Liver (tissue), 8 donors: ENCODE measurements at regions not wholly inside any gene's neighbourhood (a gene's known extent, or its start where the extent isn't known, plus 50 kb on each side); places are given as distances from the start of the nearest gene placed in this dataset.

ENCODE experiments used
- DNase-seq: peaks from one replicate; pipeline ENCODE4 v3.0.0-alpha.2; 2017; ENCODE audit warnings: low spot score
- H3K27ac ChIP-seq, 2 donors: one replicate each; pipeline ENCODE4 v1.7.0; 2013; ENCODE audit warnings: inconsistent platforms in 2 of 2, low read length in 2 of 2, control low read depth in 1 of 2, low read depth in 1 of 2, mild to moderate bottlenecking in 1 of 2
- H3K27me3 ChIP-seq, 4 donors: one replicate each; pipeline versions ENCODE4 v1.6.1 to v1.7.0; 2013; ENCODE audit warnings: low read length in 3 of 4, inconsistent platforms in 1 of 4, mild to moderate bottlenecking in 1 of 4, moderate library complexity in 1 of 4; ENCODE audit not compliant: control insufficient read depth in 4 of 4, insufficient read depth in 4 of 4
- H3K36me3 ChIP-seq, 4 donors: one replicate each; pipeline versions ENCODE4 v1.6.1 to v1.7.0; 2013; ENCODE audit warnings: low read length in 3 of 4, mild to moderate bottlenecking in 3 of 4, low read depth in 1 of 4, moderate library complexity in 1 of 4; ENCODE audit not compliant: control insufficient read depth in 4 of 4, insufficient read depth in 3 of 4
- H3K4me1 ChIP-seq, 4 donors: one replicate each; pipeline versions ENCODE4 v1.6.1 to v1.7.0; 2013; ENCODE audit warnings: low read length in 3 of 4, mild to moderate bottlenecking in 3 of 4, moderate library complexity in 1 of 4; ENCODE audit not compliant: control insufficient read depth in 4 of 4, insufficient read depth in 4 of 4
- H3K4me3 ChIP-seq, 3 donors: one replicate each; pipeline versions ENCODE4 v1.6.1 to v1.7.0; 2013; ENCODE audit warnings: low read length in 3 of 3, control low read depth in 1 of 3, low read depth in 1 of 3, mild to moderate bottlenecking in 1 of 3
- H3K9ac ChIP-seq, 2 donors: one replicate each; pipeline ENCODE4 v1.7.0; 2013; ENCODE audit warnings: low read length in 2 of 2, mild to moderate bottlenecking in 2 of 2, moderate library complexity in 2 of 2, control low read depth in 1 of 2, low read depth in 1 of 2
- H3K9me3 ChIP-seq, 4 donors: one replicate each; pipeline versions ENCODE4 v1.6.1 to v1.7.0; 2013; ENCODE audit warnings: low read length in 3 of 4; ENCODE audit not compliant: control insufficient read depth in 4 of 4
- EGR1 ChIP-seq, 2 donors: IDR thresholded peaks; 2 replicates each; pipeline ENCODE4 v1.6.1; 2016 to 2018; ENCODE audit warnings: antibody characterized with exemption in 2 of 2, low read depth in 2 of 2
- FOXA1 ChIP-seq: IDR thresholded peaks from 2 replicates; pipeline ENCODE4 v1.6.1; 2016; ENCODE audit warnings: antibody characterized with exemption
- GABPA ChIP-seq, 2 donors: IDR thresholded peaks in 1 of 2; conservative IDR thresholded peaks in 1 of 2; 2 replicates each; pipeline ENCODE4 v1.6.1; 2016; ENCODE audit warnings: antibody characterized with exemption in 2 of 2, mild to moderate bottlenecking in 1 of 2, moderate library complexity in 1 of 2
- HNF4A ChIP-seq, 2 donors: conservative IDR thresholded peaks; 2 replicates each; pipeline ENCODE4 v1.6.1; 2016; ENCODE audit warnings: antibody characterized with exemption in 2 of 2, mild to moderate bottlenecking in 2 of 2
- HNF4G ChIP-seq: IDR thresholded peaks from 2 replicates; pipeline ENCODE4 v1.6.1; 2016; ENCODE audit warnings: antibody characterized with exemption
- JUND ChIP-seq, 2 donors: IDR thresholded peaks; 2 replicates each; pipeline ENCODE4 v1.6.1; 2016; ENCODE audit warnings: antibody characterized with exemption in 2 of 2
- RAD21 ChIP-seq, 2 donors: IDR thresholded peaks; 2 replicates each; pipeline ENCODE4 v1.6.1; 2016; ENCODE audit warnings: antibody characterized with exemption in 2 of 2, mild to moderate bottlenecking in 2 of 2
- SP1 ChIP-seq: IDR thresholded peaks from 2 replicates; pipeline ENCODE4 v1.6.1; 2018; ENCODE audit warnings: antibody characterized with exemption, mild to moderate bottlenecking
- TAF1 ChIP-seq: conservative IDR thresholded peaks from 2 replicates; pipeline ENCODE4 v1.6.1; 2016; ENCODE audit warnings: antibody characterized with exemption, mild to moderate bottlenecking
- YY1 ChIP-seq: IDR thresholded peaks from 2 replicates; pipeline ENCODE4 v1.6.1; 2016; ENCODE audit warnings: antibody characterized with exemption, mild to moderate bottlenecking
- whole genome bisulfite sequencing: extraction: QIAGEN DNeasy Blood & Tissue Kit; methylation state at CpG from one replicate; pipeline ENCODE4 v1.1.7; 2013; 5-methylcytosine and 5-hydroxymethylcytosine counted together
- TF ChIP-seq, protein P1 (sequence below): fragments of 150-350 bp; IDR thresholded peaks from 2 replicates; pipeline ENCODE4 v1.5.1; 2017; ENCODE audit warnings: improper control_type of control experiment, low read depth, low read length; ENCODE audit not compliant: missing input control
- TF ChIP-seq, protein P2 (sequence below): IDR thresholded peaks from 2 replicates; pipeline ENCODE4 v1.6.1; 2016; ENCODE audit warnings: antibody characterized with exemption
- TF ChIP-seq, protein P3 (sequence below): IDR thresholded peaks from 2 replicates; pipeline ENCODE4 v1.6.1; 2016; ENCODE audit warnings: antibody characterized with exemption
- TF ChIP-seq, protein P4 (sequence below): IDR thresholded peaks from 2 replicates; pipeline ENCODE4 v1.6.1; 2016; ENCODE audit warnings: antibody characterized with exemption, mild to moderate bottlenecking
- donor health status: healthy.
- donor health status: healthy.
- donor health status: healthy.
- donor health status: healthy.
- donor health status: healthy.

DNA sequence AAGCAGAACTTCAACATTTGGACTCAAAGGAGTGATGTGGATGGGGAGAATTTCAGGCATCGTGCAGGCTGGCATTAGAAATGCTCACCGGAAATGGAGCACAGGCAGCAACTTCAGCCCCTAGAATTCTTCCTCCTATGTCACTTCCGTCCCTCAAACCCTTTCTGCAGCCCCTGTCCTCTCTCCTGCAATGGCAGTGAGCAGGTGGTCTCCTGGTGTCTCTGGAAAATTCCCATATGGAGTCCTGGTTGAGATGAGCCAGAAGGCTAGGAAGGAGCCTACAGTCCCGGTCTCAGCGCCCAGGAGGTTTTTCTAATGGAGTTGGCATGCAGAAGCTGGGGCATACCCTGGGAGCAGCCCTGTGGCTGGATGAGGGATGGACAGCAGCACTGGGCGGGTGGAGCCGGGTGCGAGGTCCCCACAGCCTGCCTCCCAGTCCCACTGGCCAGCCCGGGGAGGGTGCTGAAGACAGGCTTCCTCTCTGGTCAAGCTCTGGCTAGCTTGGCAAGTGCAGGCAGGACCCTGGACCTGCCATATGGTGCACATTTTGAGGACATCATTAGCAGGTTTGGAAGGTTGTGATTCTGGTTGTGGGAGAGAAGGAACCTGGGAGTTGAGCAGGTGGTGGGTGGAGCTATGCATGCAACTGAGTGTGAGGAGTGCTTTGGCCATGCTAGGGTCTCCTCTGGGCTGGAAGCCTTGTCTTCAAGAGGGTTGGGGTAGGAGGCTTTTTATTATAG lies 59.8 kb upstream of the B3GAT1 start:
- H3K4me1 ChIP-seq: peaks cover 5 to 18% (median 13%) of the 10 kb centered on the region in 4 donors
- no peak for DNase-seq
- no peaks in the 10 kb centered on the region for H3K36me3 ChIP-seq
- TF ChIP-seq YY1: no peak
- no peak for TF ChIP-seq GABPA (IDR thresholded peaks at IDR 0.05 in 1 of 2, conservative IDR thresholded peaks at IDR 0.05 in 1 of 2)
- TF ChIP-seq FOXA1: no peak
- TF ChIP-seq TAF1: no peak
- no peak for TF ChIP-seq SP1
- TF ChIP-seq, protein P1, sequence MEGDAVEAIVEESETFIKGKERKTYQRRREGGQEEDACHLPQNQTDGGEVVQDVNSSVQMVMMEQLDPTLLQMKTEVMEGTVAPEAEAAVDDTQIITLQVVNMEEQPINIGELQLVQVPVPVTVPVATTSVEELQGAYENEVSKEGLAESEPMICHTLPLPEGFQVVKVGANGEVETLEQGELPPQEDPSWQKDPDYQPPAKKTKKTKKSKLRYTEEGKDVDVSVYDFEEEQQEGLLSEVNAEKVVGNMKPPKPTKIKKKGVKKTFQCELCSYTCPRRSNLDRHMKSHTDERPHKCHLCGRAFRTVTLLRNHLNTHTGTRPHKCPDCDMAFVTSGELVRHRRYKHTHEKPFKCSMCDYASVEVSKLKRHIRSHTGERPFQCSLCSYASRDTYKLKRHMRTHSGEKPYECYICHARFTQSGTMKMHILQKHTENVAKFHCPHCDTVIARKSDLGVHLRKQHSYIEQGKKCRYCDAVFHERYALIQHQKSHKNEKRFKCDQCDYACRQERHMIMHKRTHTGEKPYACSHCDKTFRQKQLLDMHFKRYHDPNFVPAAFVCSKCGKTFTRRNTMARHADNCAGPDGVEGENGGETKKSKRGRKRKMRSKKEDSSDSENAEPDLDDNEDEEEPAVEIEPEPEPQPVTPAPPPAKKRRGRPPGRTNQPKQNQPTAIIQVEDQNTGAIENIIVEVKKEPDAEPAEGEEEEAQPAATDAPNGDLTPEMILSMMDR: no peak
- TF ChIP-seq HNF4G: no peak
- TF ChIP-seq, protein P2, sequence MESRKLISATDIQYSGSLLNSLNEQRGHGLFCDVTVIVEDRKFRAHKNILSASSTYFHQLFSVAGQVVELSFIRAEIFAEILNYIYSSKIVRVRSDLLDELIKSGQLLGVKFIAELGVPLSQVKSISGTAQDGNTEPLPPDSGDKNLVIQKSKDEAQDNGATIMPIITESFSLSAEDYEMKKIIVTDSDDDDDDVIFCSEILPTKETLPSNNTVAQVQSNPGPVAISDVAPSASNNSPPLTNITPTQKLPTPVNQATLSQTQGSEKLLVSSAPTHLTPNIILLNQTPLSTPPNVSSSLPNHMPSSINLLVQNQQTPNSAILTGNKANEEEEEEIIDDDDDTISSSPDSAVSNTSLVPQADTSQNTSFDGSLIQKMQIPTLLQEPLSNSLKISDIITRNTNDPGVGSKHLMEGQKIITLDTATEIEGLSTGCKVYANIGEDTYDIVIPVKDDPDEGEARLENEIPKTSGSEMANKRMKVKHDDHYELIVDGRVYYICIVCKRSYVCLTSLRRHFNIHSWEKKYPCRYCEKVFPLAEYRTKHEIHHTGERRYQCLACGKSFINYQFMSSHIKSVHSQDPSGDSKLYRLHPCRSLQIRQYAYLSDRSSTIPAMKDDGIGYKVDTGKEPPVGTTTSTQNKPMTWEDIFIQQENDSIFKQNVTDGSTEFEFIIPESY: no peak
- no peak for TF ChIP-seq HNF4A (conservative IDR thresholded peaks at IDR 0.05)
- TF ChIP-seq, protein P3, sequence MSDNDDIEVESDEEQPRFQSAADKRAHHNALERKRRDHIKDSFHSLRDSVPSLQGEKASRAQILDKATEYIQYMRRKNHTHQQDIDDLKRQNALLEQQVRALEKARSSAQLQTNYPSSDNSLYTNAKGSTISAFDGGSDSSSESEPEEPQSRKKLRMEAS: no peak
- no peak for TF ChIP-seq RAD21 (IDR thresholded peaks at IDR 0.05)
- no peak for TF ChIP-seq EGR1 (IDR thresholded peaks at IDR 0.05; ENCODE audit: low read depth in 2 of 2)
- no peaks in the 10 kb centered on the region for H3K27me3 ChIP-seq
- no peak overlapping the region for H3K9ac ChIP-seq
- 85% methylated on average over 9 of the region's 9 CpGs for WGBS
- no peak overlapping the region for H3K4me3 ChIP-seq
- no peaks in the 10 kb centered on the region for H3K9me3 ChIP-seq
- H3K27ac ChIP-seq: no peak overlapping the region

DNA sequence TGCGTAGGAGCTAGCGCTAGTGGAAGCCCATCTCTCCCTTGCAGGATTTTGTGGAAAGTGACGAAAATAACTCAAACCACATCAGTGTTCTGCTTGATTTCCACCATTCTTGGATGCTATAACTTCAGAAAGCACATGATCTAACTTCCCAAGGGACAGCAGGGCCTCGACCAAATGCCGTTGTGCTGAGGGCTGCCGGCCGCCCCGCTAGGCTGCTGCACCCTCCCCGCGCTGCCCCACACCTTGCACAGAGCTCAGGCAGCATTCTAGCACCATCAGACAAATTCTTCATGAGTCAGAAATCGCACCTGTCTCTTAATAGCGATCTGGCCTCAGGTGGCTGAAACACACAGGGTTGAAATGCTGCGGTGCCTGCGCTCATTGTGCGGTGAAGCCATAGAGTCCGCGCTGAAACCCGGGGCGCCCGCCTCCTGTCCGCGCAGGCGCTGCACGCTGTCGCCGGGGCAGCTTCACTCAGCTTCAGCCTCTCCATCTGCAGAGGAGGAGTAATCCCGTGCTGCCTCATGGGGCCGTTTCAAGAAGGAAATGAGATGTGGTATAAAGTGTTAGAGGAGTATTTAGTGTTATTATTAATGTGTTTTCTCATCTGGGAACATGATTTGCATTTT lies 59.2 kb upstream of the B3GAT1 start:
- H3K9ac ChIP-seq: no peak overlapping the region
- no peak overlapping the region for H3K27ac ChIP-seq
- H3K27me3 ChIP-seq: no peaks in the 10 kb centered on the region
- no peak for DNase-seq
- no peak overlapping the region for H3K4me3 ChIP-seq
- H3K4me1 ChIP-seq: peaks cover 5 to 24% (median 15%) of the 10 kb centered on the region in 4 donors
- no peak for TF ChIP-seq HNF4G
- TF ChIP-seq FOXA1: no peak
- no peak for TF ChIP-seq JUND (IDR thresholded peaks at IDR 0.05)
- TF ChIP-seq, protein P1: no peak
- TF ChIP-seq, protein P4, sequence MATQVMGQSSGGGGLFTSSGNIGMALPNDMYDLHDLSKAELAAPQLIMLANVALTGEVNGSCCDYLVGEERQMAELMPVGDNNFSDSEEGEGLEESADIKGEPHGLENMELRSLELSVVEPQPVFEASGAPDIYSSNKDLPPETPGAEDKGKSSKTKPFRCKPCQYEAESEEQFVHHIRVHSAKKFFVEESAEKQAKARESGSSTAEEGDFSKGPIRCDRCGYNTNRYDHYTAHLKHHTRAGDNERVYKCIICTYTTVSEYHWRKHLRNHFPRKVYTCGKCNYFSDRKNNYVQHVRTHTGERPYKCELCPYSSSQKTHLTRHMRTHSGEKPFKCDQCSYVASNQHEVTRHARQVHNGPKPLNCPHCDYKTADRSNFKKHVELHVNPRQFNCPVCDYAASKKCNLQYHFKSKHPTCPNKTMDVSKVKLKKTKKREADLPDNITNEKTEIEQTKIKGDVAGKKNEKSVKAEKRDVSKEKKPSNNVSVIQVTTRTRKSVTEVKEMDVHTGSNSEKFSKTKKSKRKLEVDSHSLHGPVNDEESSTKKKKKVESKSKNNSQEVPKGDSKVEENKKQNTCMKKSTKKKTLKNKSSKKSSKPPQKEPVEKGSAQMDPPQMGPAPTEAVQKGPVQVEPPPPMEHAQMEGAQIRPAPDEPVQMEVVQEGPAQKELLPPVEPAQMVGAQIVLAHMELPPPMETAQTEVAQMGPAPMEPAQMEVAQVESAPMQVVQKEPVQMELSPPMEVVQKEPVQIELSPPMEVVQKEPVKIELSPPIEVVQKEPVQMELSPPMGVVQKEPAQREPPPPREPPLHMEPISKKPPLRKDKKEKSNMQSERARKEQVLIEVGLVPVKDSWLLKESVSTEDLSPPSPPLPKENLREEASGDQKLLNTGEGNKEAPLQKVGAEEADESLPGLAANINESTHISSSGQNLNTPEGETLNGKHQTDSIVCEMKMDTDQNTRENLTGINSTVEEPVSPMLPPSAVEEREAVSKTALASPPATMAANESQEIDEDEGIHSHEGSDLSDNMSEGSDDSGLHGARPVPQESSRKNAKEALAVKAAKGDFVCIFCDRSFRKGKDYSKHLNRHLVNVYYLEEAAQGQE: no peak
- TF ChIP-seq EGR1 (IDR thresholded peaks at IDR 0.05; ENCODE audit: low read depth in 2 of 2): no peak
- H3K9me3 ChIP-seq: no peaks in the 10 kb centered on the region
- H3K36me3 ChIP-seq: no peaks in the 10 kb centered on the region
- WGBS: 71% methylated on average over 28 of the region's 28 CpGs
